ENCODE measurements at regions not wholly inside any gene's neighbourhood (a gene's known extent, or its start where the extent isn't known, plus 50 kb on each side); places are given as distances from the start of the nearest gene placed in this dataset.

DNA sequence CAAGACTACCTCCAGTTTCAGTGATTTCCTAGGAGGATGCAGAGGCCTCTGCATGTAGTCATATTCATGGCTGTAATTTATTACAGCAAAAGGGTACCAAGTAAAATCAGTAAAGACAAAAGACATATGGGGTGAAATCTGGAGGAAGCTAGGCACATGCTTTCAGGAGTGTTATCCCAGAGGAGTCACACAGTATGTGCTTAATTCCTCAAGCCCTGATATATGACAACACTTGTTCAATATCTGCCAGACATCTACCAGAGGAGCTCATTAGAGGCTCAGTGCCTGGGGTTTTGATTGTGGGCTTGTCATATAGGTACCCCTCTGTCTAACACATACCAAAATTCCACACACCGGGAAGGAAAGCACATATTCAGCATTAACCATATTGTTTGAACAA is 283.8 kb downstream of the CXCL12 start:
- TF ChIP-seq, protein P1, sequence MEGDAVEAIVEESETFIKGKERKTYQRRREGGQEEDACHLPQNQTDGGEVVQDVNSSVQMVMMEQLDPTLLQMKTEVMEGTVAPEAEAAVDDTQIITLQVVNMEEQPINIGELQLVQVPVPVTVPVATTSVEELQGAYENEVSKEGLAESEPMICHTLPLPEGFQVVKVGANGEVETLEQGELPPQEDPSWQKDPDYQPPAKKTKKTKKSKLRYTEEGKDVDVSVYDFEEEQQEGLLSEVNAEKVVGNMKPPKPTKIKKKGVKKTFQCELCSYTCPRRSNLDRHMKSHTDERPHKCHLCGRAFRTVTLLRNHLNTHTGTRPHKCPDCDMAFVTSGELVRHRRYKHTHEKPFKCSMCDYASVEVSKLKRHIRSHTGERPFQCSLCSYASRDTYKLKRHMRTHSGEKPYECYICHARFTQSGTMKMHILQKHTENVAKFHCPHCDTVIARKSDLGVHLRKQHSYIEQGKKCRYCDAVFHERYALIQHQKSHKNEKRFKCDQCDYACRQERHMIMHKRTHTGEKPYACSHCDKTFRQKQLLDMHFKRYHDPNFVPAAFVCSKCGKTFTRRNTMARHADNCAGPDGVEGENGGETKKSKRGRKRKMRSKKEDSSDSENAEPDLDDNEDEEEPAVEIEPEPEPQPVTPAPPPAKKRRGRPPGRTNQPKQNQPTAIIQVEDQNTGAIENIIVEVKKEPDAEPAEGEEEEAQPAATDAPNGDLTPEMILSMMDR (IDR thresholded peaks at IDR 0.05; ENCODE audit: low read depth, low read length), result no peak
- TF ChIP-seq EZH2phosphoT487 (IDR thresholded peaks at IDR 0.05; ENCODE audit: low read depth), result no peak
